ENCODE measurements at regions not wholly inside any gene's neighbourhood (a gene's known extent, or its start where the extent isn't known, plus 50 kb on each side); places are given as distances from the start of the nearest gene placed in this dataset.

DNA sequence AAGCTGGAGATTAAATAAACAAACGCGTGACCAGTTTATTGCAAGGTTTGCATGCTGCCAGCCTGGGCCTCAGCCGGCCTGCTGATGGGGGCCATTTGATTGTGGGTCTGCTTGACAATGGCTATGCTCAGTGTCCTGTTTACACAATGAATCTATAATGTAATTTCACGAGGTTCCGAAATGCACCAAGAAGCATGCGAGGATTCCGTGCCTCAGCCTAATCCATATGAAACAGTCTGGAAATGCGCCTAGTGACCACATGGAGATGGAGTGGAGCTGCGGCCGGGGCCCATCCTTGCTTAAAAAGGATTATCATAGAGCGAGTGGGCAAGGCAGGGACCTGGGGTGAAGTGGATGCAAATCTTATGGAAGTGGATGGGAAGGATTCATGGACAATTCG is 382.4 kb downstream of the CDK5RAP2 start:
- no peak for TF ChIP-seq CTCF (IDR thresholded peaks at IDR 0.05)
- TF ChIP-seq POLR2AphosphoS5 (IDR thresholded peaks at IDR 0.05; ENCODE audit: low read depth, low read length): no peak
- TF ChIP-seq, protein P1, sequence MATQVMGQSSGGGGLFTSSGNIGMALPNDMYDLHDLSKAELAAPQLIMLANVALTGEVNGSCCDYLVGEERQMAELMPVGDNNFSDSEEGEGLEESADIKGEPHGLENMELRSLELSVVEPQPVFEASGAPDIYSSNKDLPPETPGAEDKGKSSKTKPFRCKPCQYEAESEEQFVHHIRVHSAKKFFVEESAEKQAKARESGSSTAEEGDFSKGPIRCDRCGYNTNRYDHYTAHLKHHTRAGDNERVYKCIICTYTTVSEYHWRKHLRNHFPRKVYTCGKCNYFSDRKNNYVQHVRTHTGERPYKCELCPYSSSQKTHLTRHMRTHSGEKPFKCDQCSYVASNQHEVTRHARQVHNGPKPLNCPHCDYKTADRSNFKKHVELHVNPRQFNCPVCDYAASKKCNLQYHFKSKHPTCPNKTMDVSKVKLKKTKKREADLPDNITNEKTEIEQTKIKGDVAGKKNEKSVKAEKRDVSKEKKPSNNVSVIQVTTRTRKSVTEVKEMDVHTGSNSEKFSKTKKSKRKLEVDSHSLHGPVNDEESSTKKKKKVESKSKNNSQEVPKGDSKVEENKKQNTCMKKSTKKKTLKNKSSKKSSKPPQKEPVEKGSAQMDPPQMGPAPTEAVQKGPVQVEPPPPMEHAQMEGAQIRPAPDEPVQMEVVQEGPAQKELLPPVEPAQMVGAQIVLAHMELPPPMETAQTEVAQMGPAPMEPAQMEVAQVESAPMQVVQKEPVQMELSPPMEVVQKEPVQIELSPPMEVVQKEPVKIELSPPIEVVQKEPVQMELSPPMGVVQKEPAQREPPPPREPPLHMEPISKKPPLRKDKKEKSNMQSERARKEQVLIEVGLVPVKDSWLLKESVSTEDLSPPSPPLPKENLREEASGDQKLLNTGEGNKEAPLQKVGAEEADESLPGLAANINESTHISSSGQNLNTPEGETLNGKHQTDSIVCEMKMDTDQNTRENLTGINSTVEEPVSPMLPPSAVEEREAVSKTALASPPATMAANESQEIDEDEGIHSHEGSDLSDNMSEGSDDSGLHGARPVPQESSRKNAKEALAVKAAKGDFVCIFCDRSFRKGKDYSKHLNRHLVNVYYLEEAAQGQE (IDR thresholded peaks at IDR 0.05; ENCODE audit: insufficient read depth in 1 of 2, low read depth in 2 of 2, low read length in 1 of 2): no peak
- TF ChIP-seq TCF7L2 (IDR thresholded peaks at IDR 0.05; ENCODE audit: low read depth, low read length): no peak
- TF ChIP-seq SIN3A (IDR thresholded peaks at IDR 0.05; ENCODE audit: borderline replicate concordance, insufficient read depth, low read depth, low read length): no peak
